Mononuclear cell (primary cell): ENCODE measurements at regions not wholly inside any gene's neighbourhood (a gene's known extent, or its start where the extent isn't known, plus 50 kb on each side); places are given as distances from the start of the nearest gene placed in this dataset.
"Not testable (repeated sequence)": the region's sequence is repeated elsewhere in the genome, so short reads cannot be mapped to it uniquely, and the experiment has no call there.

ENCODE experiments used
- H3K27me3 ChIP-seq: 2 replicates; pipeline ENCODE4 v1.6.0; 2011; ENCODE audit warnings: low read length, control low read depth; ENCODE audit not compliant: insufficient read depth
- H3K4me1 ChIP-seq: 2 replicates; pipeline ENCODE4 v1.5.1; 2011; ENCODE audit warnings: mild to moderate bottlenecking, low read length, control low read depth; ENCODE audit not compliant: insufficient read depth
- H3K4me3 ChIP-seq: 2 replicates; pipeline ENCODE4 v1.5.1; 2011; ENCODE audit warnings: mild to moderate bottlenecking, low read length, moderate library complexity
- H3K9me3 ChIP-seq: 2 replicates; pipeline ENCODE4 v1.5.1; 2011; ENCODE audit warnings: low read depth, mild to moderate bottlenecking, control low read depth, low read length

GRCh38 chr6:155894262-155894661, 438.6 kb upstream of the NOX3 start:
- H3K9me3 ChIP-seq: no peaks in the 10 kb centered on the region
- no peaks in the 10 kb centered on the region for H3K4me1 ChIP-seq
- H3K4me3 ChIP-seq: no peak overlapping the region
- no peaks in the 10 kb centered on the region for H3K27me3 ChIP-seq

- Histone ChIP-seq H3K9me3 (no peaks in the 10 kb centered on the region), H3K4me3 (no peak overlapping the region), H3K4me1 (no peaks in the 10 kb centered on the region), H3K27me3 (no peaks in the 10 kb centered on the region)
Measured at GRCh38 chr6:155890409-155890808, 434.8 kb upstream of the NOX3 start.

GRCh38 chr6:155889410-155889809, 433.8 kb upstream of the NOX3 start:
- Histone ChIP-seq H3K9me3 (no peaks in the 10 kb centered on the region), H3K27me3 (no peaks in the 10 kb centered on the region), H3K4me1 (no peaks in the 10 kb centered on the region)

GRCh38 chr6:155887421-155887820, 431.8 kb upstream of the NOX3 start:
- no peaks in the 10 kb centered on the region for H3K9me3 ChIP-seq
- no peaks in the 10 kb centered on the region for H3K27me3 ChIP-seq
- H3K4me3 ChIP-seq: no peak overlapping the region
- no peaks in the 10 kb centered on the region for H3K4me1 ChIP-seq

More at GRCh38 chr6:155889410-155889809, 433.8 kb upstream of the NOX3 start:
- H3K4me3 ChIP-seq: no peak overlapping the region

GRCh38 chr6:155883741-155884140, 428.1 kb upstream of the NOX3 start:
- no peaks in the 10 kb centered on the region for H3K9me3 ChIP-seq
- H3K27me3 ChIP-seq: no peaks in the 10 kb centered on the region
- no peak overlapping the region for H3K4me3 ChIP-seq
- H3K4me1 ChIP-seq: no peaks in the 10 kb centered on the region

GRCh38 chr6:155883334-155883731, 427.7 kb upstream of the NOX3 start:
- no peaks in the 10 kb centered on the region for H3K4me1 ChIP-seq
- no peak overlapping the region for H3K4me3 ChIP-seq
- no peaks in the 10 kb centered on the region for H3K9me3 ChIP-seq
- H3K27me3 ChIP-seq: no peaks in the 10 kb centered on the region

GRCh38 chr6:155882527-155883333, 427.1 kb upstream of the NOX3 start:
- no peaks in the 10 kb centered on the region for H3K27me3 ChIP-seq
- H3K4me1 ChIP-seq: no peaks in the 10 kb centered on the region
- no peak overlapping the region for H3K4me3 ChIP-seq
- H3K9me3 ChIP-seq: no peaks in the 10 kb centered on the region

GRCh38 chr6:155881826-155882526, 426.3 kb upstream of the NOX3 start:
- H3K4me1 ChIP-seq: no peaks in the 10 kb centered on the region
- H3K4me3 ChIP-seq: no peak overlapping the region
- H3K27me3 ChIP-seq: no peaks in the 10 kb centered on the region
- H3K9me3 ChIP-seq: no peaks in the 10 kb centered on the region

GRCh38 chr6:155880900-155881299, 425.3 kb upstream of the NOX3 start:
- no peaks in the 10 kb centered on the region for H3K9me3 ChIP-seq
- H3K4me3 ChIP-seq: no peak overlapping the region
- no peaks in the 10 kb centered on the region for H3K27me3 ChIP-seq
- no peaks in the 10 kb centered on the region for H3K4me1 ChIP-seq

- H3K9me3 ChIP-seq: no peaks in the 10 kb centered on the region
- no peaks in the 10 kb centered on the region for H3K4me1 ChIP-seq
- no peaks in the 10 kb centered on the region for H3K27me3 ChIP-seq
- no peak overlapping the region for H3K4me3 ChIP-seq
Measured at GRCh38 chr6:155872961-155873360, 417.3 kb upstream of the NOX3 start.

GRCh38 chr6:155867682-155868081, 412.0 kb upstream of the NOX3 start:
- no peaks in the 10 kb centered on the region for H3K27me3 ChIP-seq
- H3K4me1 ChIP-seq: no peaks in the 10 kb centered on the region
- no peak overlapping the region for H3K4me3 ChIP-seq
- H3K9me3 ChIP-seq: no peaks in the 10 kb centered on the region

GRCh38 chr6:155866676-155867390, 411.2 kb upstream of the NOX3 start:
- H3K9me3 ChIP-seq, H3K4me1 ChIP-seq, H3K4me3 ChIP-seq, H3K27me3 ChIP-seq: not testable (repeated sequence)

- Histone ChIP-seq H3K9me3 (peaks cover 9% of the 10 kb centered on the region), H3K27me3 (no peaks in the 10 kb centered on the region), H3K4me3 (no peak overlapping the region), H3K4me1 (no peaks in the 10 kb centered on the region)
Measured at GRCh38 chr6:155861821-155862220, 406.2 kb upstream of the NOX3 start.

- H3K9me3 ChIP-seq, H3K4me3 ChIP-seq, H3K27me3 ChIP-seq, H3K4me1 ChIP-seq: not testable (repeated sequence)
Measured at GRCh38 chr6:155858906-155859305, 403.3 kb upstream of the NOX3 start.

GRCh38 chr6:155854787-155855186, 399.1 kb upstream of the NOX3 start:
- Histone ChIP-seq H3K27me3 (no peaks in the 10 kb centered on the region), H3K4me1 (peaks cover 5% of the 10 kb centered on the region), H3K9me3 (no peaks in the 10 kb centered on the region), H3K4me3 (no peak overlapping the region)
